ENCODE measurements at regions not wholly inside any gene's neighbourhood (a gene's known extent, or its start where the extent isn't known, plus 50 kb on each side); places are given as distances from the start of the nearest gene placed in this dataset.
"Not testable (repeated sequence)": the region's sequence is repeated elsewhere in the genome, so short reads cannot be mapped to it uniquely, and the experiment has no call there.

- no peak for DNase-seq
Measured at GRCh38 chr10:128178302-128178958, 52.2 kb upstream of the MKI67 start.

GRCh38 chr10:128180843-128181242 lies 54.6 kb upstream of the MKI67 start:
- no peak for DNase-seq

GRCh38 chr10:128185627-128186026 lies 59.4 kb upstream of the MKI67 start:
- no peak for DNase-seq

- DNase-seq, result no peak
Measured at GRCh38 chr10:128186959-128187787, 61.0 kb upstream of the MKI67 start.

- DNase-seq, result no peak
Measured at GRCh38 chr10:128187788-128188185, 61.6 kb upstream of the MKI67 start.

- DNase-seq, result no peak
Measured at GRCh38 chr10:128189176-128189575, 63.0 kb upstream of the MKI67 start.

GRCh38 chr10:128191847-128192246 lies 65.6 kb upstream of the MKI67 start:
- no peak for DNase-seq

GRCh38 chr10:128201826-128202225 lies 75.6 kb upstream of the MKI67 start:
- DNase-seq, result not testable (repeated sequence)

GRCh38 chr10:128203028-128203427 lies 76.8 kb upstream of the MKI67 start:
- DNase-seq, result no peak

GRCh38 chr10:128205591-128205990 lies 79.4 kb upstream of the MKI67 start:
- DNase-seq, result not testable (repeated sequence)

GRCh38 chr10:128206676-128207075 lies 80.5 kb upstream of the MKI67 start:
- no peak for DNase-seq

GRCh38 chr10:128209862-128210214 lies 83.6 kb upstream of the MKI67 start:
- DNase-seq, result no peak

- no peak for DNase-seq
Measured at GRCh38 chr10:128210215-128211063, 84.2 kb upstream of the MKI67 start.

- DNase-seq, result no peak
Measured at GRCh38 chr10:128211064-128211504, 84.9 kb upstream of the MKI67 start.

GRCh38 chr10:128211953-128212727 lies 85.9 kb upstream of the MKI67 start:
- peak; percentile 61 for DNase-seq

- no peak for DNase-seq
Measured at GRCh38 chr10:128213156-128213555, 86.9 kb upstream of the MKI67 start.

GRCh38 chr10:128215733-128216132 lies 89.5 kb upstream of the MKI67 start:
- no peak for DNase-seq

- DNase-seq, result no peak
Measured at GRCh38 chr10:128217136-128217535, 90.9 kb upstream of the MKI67 start.

- no peak for DNase-seq
Measured at GRCh38 chr10:128218161-128218560, 91.9 kb upstream of the MKI67 start.

GRCh38 chr10:128219295-128219694 lies 93.1 kb upstream of the MKI67 start:
- DNase-seq, result no peak

GRCh38 chr10:128220021-128220420 lies 93.8 kb upstream of the MKI67 start:
- DNase-seq, result no peak

- no peak for DNase-seq
Measured at GRCh38 chr10:128221117-128221516, 94.9 kb upstream of the MKI67 start.

- no peak for DNase-seq
Measured at GRCh38 chr10:128221807-128222206, 95.6 kb upstream of the MKI67 start.

Data from NCI-H1105 (cell line).